ENCODE measurements at regions not wholly inside any gene's neighbourhood (a gene's known extent, or its start where the extent isn't known, plus 50 kb on each side); places are given as distances from the start of the nearest gene placed in this dataset.
"Not testable (repeated sequence)": the region's sequence is repeated elsewhere in the genome, so short reads cannot be mapped to it uniquely, and the experiment has no call there.

DNA sequence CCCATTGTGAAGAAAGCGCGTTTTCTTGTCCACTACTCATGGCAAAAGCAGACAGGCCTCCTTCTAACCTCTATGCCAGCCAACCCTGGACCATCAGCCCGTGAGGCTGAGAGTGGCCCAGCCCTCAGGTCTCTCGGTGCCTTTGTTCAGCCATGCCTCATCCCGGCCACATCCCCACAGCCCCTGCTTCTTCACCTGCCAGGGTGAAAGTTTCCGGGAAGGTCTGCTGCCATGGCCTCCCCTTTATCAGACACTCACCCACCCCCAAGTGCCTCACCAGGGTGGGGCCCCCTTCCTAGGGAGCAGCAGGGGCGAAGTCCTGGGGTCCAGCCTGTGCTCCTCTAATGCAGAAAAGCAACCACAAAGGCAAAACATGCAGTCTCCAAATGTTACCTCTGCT is 478.4 kb upstream of the SALL3 start:
- Histone ChIP-seq H3K4me3 (no peak overlapping the region), H3K9me3 (no peaks in the 10 kb centered on the region), H3K4me1 (no peaks in the 10 kb centered on the region), H3K36me3 (replicated peaks) (no peaks in the 10 kb centered on the region), H3K27me3 (ENCODE audit: low read depth) (no peaks in the 10 kb centered on the region)
- in situ Hi-C loops (cut with MboI; ENCODE audit: low sequenced_read_pairs): no loop called here
- DNase-seq (ENCODE audit: low spot score in 2 of 2): no peak

GRCh38 chr18:78503129-78503528 is 476.5 kb upstream of the SALL3 start:
- no peaks in the 10 kb centered on the region for H3K9me3 ChIP-seq
- in situ Hi-C loops (cut with MboI; ENCODE audit: low sequenced_read_pairs): no loop called here
- no peaks in the 10 kb centered on the region for H3K4me1 ChIP-seq
- no peaks in the 10 kb centered on the region for H3K36me3 ChIP-seq (replicated peaks)
- DNase-seq (ENCODE audit: low spot score in 2 of 2): no peak
- H3K27me3 ChIP-seq (ENCODE audit: low read depth): no peaks in the 10 kb centered on the region
- no peak overlapping the region for H3K4me3 ChIP-seq

GRCh38 chr18:78505851-78506461 is 473.7 kb upstream of the SALL3 start:
- Histone ChIP-seq H3K9me3 (no peaks in the 10 kb centered on the region; the same call in 1 of the 2 replicates), H3K36me3 (replicated peaks) (no peaks in the 10 kb centered on the region), H3K27me3 (ENCODE audit: low read depth) (no peaks in the 10 kb centered on the region), H3K4me1 (no peaks in the 10 kb centered on the region), H3K4me3 (no peak overlapping the region)
- in situ Hi-C loops (cut with MboI; ENCODE audit: low sequenced_read_pairs): no loop called here
- DNase-seq (ENCODE audit: low spot score in 2 of 2): no peak

- in situ Hi-C loops (cut with MboI; ENCODE audit: low sequenced_read_pairs): no loop called here
- Histone ChIP-seq H3K27me3 (ENCODE audit: low read depth) (no peaks in the 10 kb centered on the region), H3K9me3 (no peaks in the 10 kb centered on the region; the same call in 1 of the 2 replicates), H3K4me1 (no peaks in the 10 kb centered on the region), H3K4me3 (no peak overlapping the region), H3K36me3 (replicated peaks) (no peaks in the 10 kb centered on the region)
- no peak for DNase-seq (ENCODE audit: low spot score in 2 of 2)
Observed at GRCh38 chr18:78507217-78507616, 472.4 kb upstream of the SALL3 start.

GRCh38 chr18:78508228-78508824 is 471.3 kb upstream of the SALL3 start:
- H3K4me1 ChIP-seq; DNase-seq (ENCODE audit: low spot score in 2 of 2); H3K27me3 ChIP-seq (ENCODE audit: low read depth); H3K36me3 ChIP-seq (replicated peaks); H3K4me3 ChIP-seq; H3K9me3 ChIP-seq; in situ Hi-C loops (cut with MboI; ENCODE audit: low sequenced_read_pairs): not testable (repeated sequence)

DNA sequence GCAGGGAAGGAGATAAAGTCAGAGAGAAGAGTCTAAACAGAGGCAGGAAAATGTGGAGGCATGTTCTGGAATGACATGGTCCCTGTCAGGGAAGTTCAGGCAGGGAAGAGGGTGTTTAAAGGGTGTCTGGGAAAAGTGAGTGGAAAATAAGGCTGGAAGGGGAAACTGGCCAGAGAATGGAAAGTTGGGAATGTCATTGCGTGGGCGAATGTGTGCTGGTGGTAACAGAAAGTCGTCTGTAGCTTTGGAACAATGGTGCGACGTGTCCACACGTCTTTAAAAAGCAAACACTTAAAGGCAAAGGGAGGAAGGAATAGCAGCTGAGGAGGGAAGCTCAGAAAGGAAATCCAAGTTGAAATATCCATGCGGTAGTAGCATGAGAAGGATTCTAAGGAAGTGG is 469.5 kb upstream of the SALL3 start:
- Histone ChIP-seq H3K4me1 (no peaks in the 10 kb centered on the region), H3K36me3 (replicated peaks) (no peaks in the 10 kb centered on the region), H3K27me3 (ENCODE audit: low read depth) (no peaks in the 10 kb centered on the region), H3K9me3 (no peaks in the 10 kb centered on the region; the same call in 1 of the 2 replicates), H3K4me3 (no peak overlapping the region)
- in situ Hi-C loops (cut with MboI; ENCODE audit: low sequenced_read_pairs): no loop called here
- DNase-seq (ENCODE audit: low spot score in 2 of 2): no peak

GRCh38 chr18:78510636-78511035 is 469.0 kb upstream of the SALL3 start:
- DNase-seq (ENCODE audit: low spot score in 2 of 2): no peak
- H3K27me3 ChIP-seq (ENCODE audit: low read depth): no peaks in the 10 kb centered on the region
- H3K4me3 ChIP-seq: no peak overlapping the region
- no peaks in the 10 kb centered on the region for H3K36me3 ChIP-seq (replicated peaks)
- in situ Hi-C loops (cut with MboI; ENCODE audit: low sequenced_read_pairs): no loop called here
- no peaks in the 10 kb centered on the region; the same call in 1 of the 2 replicates for H3K9me3 ChIP-seq
- H3K4me1 ChIP-seq: no peaks in the 10 kb centered on the region

DNA sequence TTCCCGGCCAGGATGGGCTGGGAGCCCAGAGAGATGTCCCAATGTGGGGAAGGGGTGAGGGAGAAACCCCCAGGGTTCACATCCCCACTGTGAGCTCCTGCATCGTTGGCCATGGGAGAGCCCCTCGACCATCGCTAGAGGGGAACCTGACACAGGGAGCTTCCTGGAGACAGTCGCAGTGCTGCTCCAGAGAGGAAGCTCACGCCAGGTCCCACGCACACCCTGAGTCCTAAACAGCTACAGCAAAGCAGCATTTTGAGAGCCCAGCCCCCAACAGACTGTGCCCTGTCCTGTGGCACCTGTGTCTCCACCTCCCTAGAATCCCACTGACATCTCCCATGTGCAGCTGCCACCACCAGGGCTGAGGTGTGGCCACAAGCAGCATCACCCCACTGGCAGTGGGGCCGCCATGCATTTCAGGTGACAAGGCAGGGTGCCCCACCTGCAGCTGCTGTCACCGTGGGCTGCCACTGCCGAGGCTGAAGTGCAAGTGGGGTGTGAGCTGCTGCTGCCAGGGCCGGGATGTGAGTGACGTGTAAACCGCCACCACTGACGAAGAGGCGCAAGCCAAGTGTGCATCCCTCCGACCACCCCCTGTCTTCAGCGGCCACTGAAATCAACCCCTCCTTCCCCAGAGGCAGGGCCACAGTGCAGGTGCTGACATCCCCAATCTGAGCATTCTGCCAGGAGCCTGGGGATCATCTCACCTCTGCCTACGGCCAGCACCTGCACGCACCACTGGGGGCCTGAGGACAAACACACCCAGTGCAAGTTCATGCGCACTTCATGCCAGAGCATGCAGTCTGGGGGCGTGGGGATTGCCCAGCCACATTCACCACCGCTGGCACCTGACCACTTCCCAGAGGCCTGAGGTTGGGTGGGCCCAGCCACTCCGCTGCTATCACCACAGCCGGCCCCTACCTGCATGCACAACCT is 467.7 kb upstream of the SALL3 start:
- Histone ChIP-seq H3K9me3 (no peaks in the 10 kb centered on the region; the same call in 1 of the 2 replicates), H3K4me1 (no peaks in the 10 kb centered on the region), H3K4me3 (no peak overlapping the region), H3K27me3 (ENCODE audit: low read depth) (no peaks in the 10 kb centered on the region), H3K36me3 (replicated peaks) (no peaks in the 10 kb centered on the region)
- DNase-seq (ENCODE audit: low spot score in 2 of 2): no peak
- in situ Hi-C loops (cut with MboI; ENCODE audit: low sequenced_read_pairs): no loop called here

DNA sequence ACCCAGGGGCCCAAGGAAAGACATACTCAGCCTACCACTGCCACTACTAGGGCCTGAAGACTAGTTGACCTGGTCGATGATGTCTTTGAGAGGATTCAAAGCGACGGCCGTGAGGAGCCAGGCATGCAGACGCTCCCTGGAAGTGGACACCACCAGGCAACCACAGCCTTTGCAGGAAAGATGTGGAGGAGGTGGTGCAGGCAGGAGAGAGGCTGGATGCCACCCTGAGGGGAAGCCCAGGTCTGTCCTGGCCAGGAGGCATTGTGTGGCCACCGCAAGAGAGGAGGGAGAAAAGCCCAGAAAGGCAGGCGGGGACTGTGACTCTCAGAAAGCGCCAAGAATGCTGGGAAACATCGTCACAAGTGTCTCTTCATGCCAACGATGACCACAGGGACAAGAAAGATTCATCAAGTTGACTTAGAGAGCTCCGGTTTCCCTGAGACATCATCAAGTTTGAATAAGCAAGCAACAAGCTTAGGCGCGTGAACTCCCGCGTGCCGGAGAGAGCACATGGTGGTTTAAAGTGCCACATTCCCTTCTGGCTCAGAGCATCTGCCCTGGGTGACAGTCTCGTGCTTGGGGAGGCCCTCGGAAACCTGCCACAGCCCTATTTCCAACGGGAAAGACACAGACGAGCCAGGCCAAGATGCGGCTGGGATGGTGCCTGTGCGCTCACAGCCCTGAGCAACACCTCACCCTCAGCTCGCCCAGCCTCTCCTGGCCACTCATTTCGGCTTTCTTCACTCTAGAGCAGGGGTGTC is 464.5 kb upstream of the SALL3 start:
- Histone ChIP-seq H3K27me3 (ENCODE audit: low read depth) (no peaks in the 10 kb centered on the region), H3K9me3 (no peaks in the 10 kb centered on the region), H3K4me1 (no peaks in the 10 kb centered on the region), H3K4me3 (no peak overlapping the region), H3K36me3 (replicated peaks) (no peaks in the 10 kb centered on the region)
- in situ Hi-C loops (cut with MboI; ENCODE audit: low sequenced_read_pairs): no loop called here
- DNase-seq (ENCODE audit: low spot score in 2 of 2): no peak

DNA sequence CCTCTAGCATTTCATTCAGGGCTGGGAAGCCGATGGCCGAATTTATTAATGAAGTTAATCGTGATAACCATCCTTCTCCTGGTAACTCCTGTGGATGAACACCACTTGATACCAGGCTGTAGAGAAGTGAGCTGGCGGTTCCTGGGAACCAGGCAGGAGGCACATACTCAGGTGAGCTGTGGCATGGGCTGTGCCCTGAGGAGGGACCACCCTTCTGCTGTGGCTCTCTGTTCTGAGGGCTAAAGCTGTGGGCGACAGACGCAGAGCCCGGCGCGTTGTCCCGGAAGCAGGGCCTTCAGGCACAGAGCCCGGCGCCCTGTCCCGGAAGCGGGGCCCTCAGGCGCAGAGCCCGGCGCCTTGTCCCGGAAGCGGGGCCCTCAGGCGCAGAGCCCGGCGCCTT is 462.3 kb upstream of the SALL3 start:
- in situ Hi-C loops (cut with MboI; ENCODE audit: low sequenced_read_pairs): no loop called here
- H3K4me1 ChIP-seq: no peaks in the 10 kb centered on the region
- no peaks in the 10 kb centered on the region for H3K27me3 ChIP-seq (ENCODE audit: low read depth)
- H3K9me3 ChIP-seq: no peaks in the 10 kb centered on the region
- no peak overlapping the region for H3K4me3 ChIP-seq
- no peaks in the 10 kb centered on the region for H3K36me3 ChIP-seq (replicated peaks)
- DNase-seq (ENCODE audit: low spot score in 2 of 2): no peak

GRCh38 chr18:78517973-78518372 is 461.6 kb upstream of the SALL3 start:
- Histone ChIP-seq H3K27me3 (ENCODE audit: low read depth) (no peaks in the 10 kb centered on the region), H3K4me1 (no peaks in the 10 kb centered on the region), H3K4me3 (no peak overlapping the region), H3K9me3 (no peaks in the 10 kb centered on the region), H3K36me3 (replicated peaks) (no peaks in the 10 kb centered on the region)
- no peak for DNase-seq (ENCODE audit: low spot score in 2 of 2)
- in situ Hi-C loops (cut with MboI; ENCODE audit: low sequenced_read_pairs): no loop called here

DNA sequence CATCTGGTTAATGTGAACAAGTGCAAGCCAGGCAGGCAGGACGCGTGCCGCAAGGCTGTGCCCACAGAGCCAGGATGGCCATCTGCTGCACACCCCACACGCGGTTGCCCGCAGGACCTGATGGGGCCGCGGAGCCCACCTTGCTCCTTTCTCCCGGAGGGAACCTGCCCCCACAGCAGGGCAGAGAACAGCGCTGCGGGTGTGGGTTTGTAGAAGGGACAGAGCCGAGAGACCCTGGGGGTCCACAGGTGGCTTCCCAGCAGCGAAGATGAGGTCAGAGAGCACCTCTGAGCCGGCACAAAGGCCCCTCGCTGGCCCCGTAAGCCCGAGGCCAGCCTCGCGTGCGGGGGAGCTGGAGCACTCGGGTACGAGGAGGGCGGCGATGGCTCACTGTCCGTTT is 460.8 kb upstream of the SALL3 start:
- no peak for DNase-seq (ENCODE audit: low spot score in 2 of 2)
- no peaks in the 10 kb centered on the region for H3K27me3 ChIP-seq (ENCODE audit: low read depth)
- H3K9me3 ChIP-seq: no peaks in the 10 kb centered on the region
- in situ Hi-C loops (cut with MboI; ENCODE audit: low sequenced_read_pairs): no loop called here
- H3K36me3 ChIP-seq (replicated peaks): no peaks in the 10 kb centered on the region
- no peaks in the 10 kb centered on the region for H3K4me1 ChIP-seq
- no peak overlapping the region for H3K4me3 ChIP-seq

DNA sequence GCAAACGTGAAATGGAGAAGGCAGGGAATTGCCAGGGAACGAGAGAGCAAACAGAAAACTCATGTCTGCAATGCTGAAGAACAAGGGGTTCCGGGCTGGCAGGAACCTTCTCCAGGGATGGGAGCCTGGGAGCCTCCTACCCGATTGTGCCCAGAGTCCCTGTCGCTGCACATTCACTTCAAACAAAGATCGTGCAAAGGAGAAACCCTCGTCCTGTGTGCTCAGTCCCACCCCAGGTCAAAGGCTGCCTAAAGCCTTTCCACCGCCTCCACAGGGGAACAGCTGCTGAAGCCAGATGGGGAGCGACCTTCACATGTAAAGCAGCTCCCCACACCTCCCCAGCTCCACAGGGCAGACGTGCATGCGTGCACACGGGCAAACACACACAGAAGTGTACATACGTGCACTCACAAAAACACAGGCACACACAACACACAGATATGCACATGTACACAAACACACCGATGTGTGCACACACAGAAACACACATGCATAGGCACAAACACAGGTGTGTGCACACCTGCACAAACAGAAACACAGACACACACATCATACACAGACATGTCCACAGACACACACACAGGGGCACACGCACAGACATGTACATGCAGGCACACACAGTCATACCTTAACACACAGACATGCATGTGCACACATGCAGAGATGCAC is 460.1 kb upstream of the SALL3 start:
- in situ Hi-C loops (cut with MboI; ENCODE audit: low sequenced_read_pairs): no loop called here

More for the DNA sequence above, 460.1 kb upstream of the SALL3 start:
- H3K36me3 ChIP-seq (replicated peaks): no peaks in the 10 kb centered on the region
- no peaks in the 10 kb centered on the region for H3K9me3 ChIP-seq
- no peak overlapping the region for H3K4me3 ChIP-seq
- DNase-seq (ENCODE audit: low spot score in 2 of 2): no peak
- no peaks in the 10 kb centered on the region for H3K4me1 ChIP-seq
- H3K27me3 ChIP-seq (ENCODE audit: low read depth): no peaks in the 10 kb centered on the region
